GM12878 (cell line): ENCODE measurements at regions not wholly inside any gene's neighbourhood (a gene's known extent, or its start where the extent isn't known, plus 50 kb on each side); places are given as distances from the start of the nearest gene placed in this dataset.

Experiments used
- ATAC-seq: fragments of 200-7000 bp; cut with Tn5 transposase; 3 replicates; pipeline ENCODE4 v1.9.1; 2020; ENCODE audit warnings: mild to moderate bottlenecking, moderate library complexity
- BruUV-seq: library from RNA; stranded (reverse); fragments of 400-500 nt; replicated peaks from 2 replicates; lab custom pipeline; 2021; lab: Mats Ljungman, UMichigan
- CTCF ChIA-PET: fragments of 300-600 bp; sonication (Branson Sonifier 250); formaldehyde crosslinking; extraction: SDS; loops from one replicate; lab custom pipeline; 2021; ENCODE audit warnings: inconsistent platforms; lab: Yijun Ruan, JAX
- POLR2A ChIA-PET: fragments of 350-600 bp; formaldehyde crosslinking; extraction: SDS; loops from one replicate; lab custom pipeline; 2021; ENCODE audit warnings: inconsistent platforms; lab: Charles Lee
- RAD21 ChIA-PET: fragments of 300-600 bp; sonication (Branson Sonifier 250); formaldehyde crosslinking; loops from one replicate; lab custom pipeline; 2023; ENCODE audit warnings: antibody characterized with exemption; ENCODE audit not compliant: unreplicated experiment; lab: Charles Lee
- SMC1A ChIA-PET: fragments of 300-600 bp; sonication (Branson Sonifier 250); formaldehyde crosslinking; loops from one replicate; lab custom pipeline; 2023; ENCODE audit not compliant: unreplicated experiment, uncharacterized antibody; lab: Charles Lee
- DNase-seq: peaks from one replicate; pipeline ENCODE4 v3.0.0-alpha.2; 2011; ENCODE audit warnings: low read depth, low spot score
- FAIRE-seq: peaks from 3 replicates; lab custom pipeline; 2011; peaks lifted over from hg19 to GRCh38; lab: Jason Lieb, UNC
- H2AFZ ChIP-seq: 2 replicates; pipeline ENCODE4 v1.6.0; 2011; ENCODE audit warnings: low read depth, low read length, control low read depth; ENCODE audit not compliant: control insufficient read depth
- H3K27ac ChIP-seq: 2 replicates; pipeline ENCODE4 v1.5.1; 2011; ENCODE audit warnings: control low read depth; ENCODE audit not compliant: control insufficient read depth, insufficient read depth
- H3K27me3 ChIP-seq, 2 experiments: replicated peaks in 1 of 2; 2 replicates each; pipeline versions ENCODE4 v1.6.0 to v1.6.1; 2011; ENCODE audit warnings: low read length in 1 of 2; ENCODE audit not compliant: control insufficient read depth in 2 of 2, insufficient read depth in 2 of 2
- H3K36me3 ChIP-seq, 2 experiments: 2 replicates each; pipeline ENCODE4 v1.5.1; 2011; ENCODE audit warnings: low read length in 1 of 2; ENCODE audit not compliant: control insufficient read depth in 2 of 2, insufficient read depth in 2 of 2
- H3K4me1 ChIP-seq: 2 replicates; pipeline ENCODE4 v1.6.1; 2011; ENCODE audit warnings: mild to moderate bottlenecking, low read length, moderate library complexity, mixed read lengths; ENCODE audit not compliant: control insufficient read depth, insufficient read depth
- H3K4me2 ChIP-seq: 2 replicates; pipeline ENCODE4 v1.6.0; 2011; ENCODE audit warnings: control low read depth; ENCODE audit not compliant: control insufficient read depth, insufficient read depth
- H3K4me3 ChIP-seq: fragments of 200-600 bp; sonication (generic); 2 replicates; pipeline ENCODE4 v1.5.1; 2016
- H3K79me2 ChIP-seq: 2 replicates; pipeline ENCODE4 v1.6.0; 2011; ENCODE audit warnings: low read length; ENCODE audit not compliant: control insufficient read depth, insufficient read depth
- H3K9ac ChIP-seq: 2 replicates; pipeline ENCODE4 v1.8.0; 2011; ENCODE audit warnings: low read length, control low read depth, mixed read lengths; ENCODE audit not compliant: control insufficient read depth, insufficient read depth
- H3K9me3 ChIP-seq: replicated peaks from 3 replicates; pipeline ENCODE4 v1.5.1; 2011; ENCODE audit warnings: mild to moderate bottlenecking, low read length; ENCODE audit not compliant: control insufficient read depth, insufficient read depth
- H4K20me1 ChIP-seq: 2 replicates; pipeline ENCODE4 v1.6.0; 2011; ENCODE audit not compliant: control insufficient read depth, insufficient read depth
- BACH1 ChIP-seq: fragments of 450-650 bp; IDR thresholded peaks from 2 replicates; pipeline ENCODE4 v1.6.1; 2017; ENCODE audit warnings: mild to moderate bottlenecking, borderline replicate concordance
- CHD1 ChIP-seq: IDR thresholded peaks from 2 replicates; pipeline ENCODE4 v1.6.1; 2012; ENCODE audit warnings: low read depth, low read length, improper control_type of control experiment
- GABPA ChIP-seq: IDR thresholded peaks from 2 replicates; pipeline ENCODE4 v1.6.1; 2014; ENCODE audit warnings: antibody characterized with exemption, low read depth, mild to moderate bottlenecking, inconsistent platforms
- PKNOX1 ChIP-seq: fragments of 450-650 bp; IDR thresholded peaks from 2 replicates; pipeline ENCODE4 v1.6.1; 2016; ENCODE audit warnings: mild to moderate bottlenecking
- WGBS: methylation state at CpG from one replicate; pipeline ENCODE4 v1.1.6; 2016; ENCODE audit warnings: low lambda C conversion rate; ENCODE audit not compliant: insufficient replicate concordance, insufficient coverage; ENCODE audit errors: missing lambda C conversion rate; 5-methylcytosine and 5-hydroxymethylcytosine counted together
- in situ Hi-C: fragments of 300-500 bp; cut with MboI; formaldehyde crosslinking; loops from 9 replicates; pipeline ENCODE4 v1.14.3; 2018; ENCODE audit warnings: mixed read lengths
- intact Hi-C: fragments of 100-400 bp; cut with micrococcal nuclease; formaldehyde crosslinking; loops from one replicate; pipeline ENCODE4 v1.14.2; 2022; ENCODE audit not compliant: unreplicated experiment
- TF ChIP-seq, protein P1 (sequence below): fragments of 450-650 bp; IDR thresholded peaks from 2 replicates; pipeline ENCODE4 v1.6.1; 2017; ENCODE audit warnings: antibody characterized with exemption, mild to moderate bottlenecking, moderate library complexity

DNA sequence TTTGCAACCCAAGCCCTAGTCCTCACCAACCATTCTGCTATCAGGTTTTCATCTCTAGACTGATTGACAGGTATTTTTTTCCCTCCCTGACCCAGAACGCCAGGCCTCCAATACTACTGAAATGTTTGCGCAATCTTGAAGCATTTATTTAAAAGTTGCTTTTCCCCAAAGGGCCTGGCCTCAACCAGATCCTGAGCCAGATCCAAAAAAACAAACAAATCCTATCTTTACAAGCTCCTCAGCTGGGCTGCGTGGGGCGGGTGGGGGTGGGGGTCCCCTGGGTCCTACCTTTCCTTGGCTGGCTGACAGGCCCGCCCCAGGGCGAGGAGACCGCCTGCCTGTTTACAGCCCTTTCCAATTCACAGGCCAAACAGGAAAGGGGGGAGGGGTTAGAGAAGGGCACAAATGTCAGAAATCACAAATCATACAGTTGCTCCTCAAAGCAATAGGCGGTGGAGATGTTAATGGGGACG is 98.8 kb downstream of the FOXD2 start:
- H3K79me2 ChIP-seq = no peaks in the 10 kb centered on the region
- no peak overlapping the region for H3K4me3 ChIP-seq
- BruUV-seq = no TSS peak
- no peak overlapping the region for H3K27ac ChIP-seq
- no peaks in the 10 kb centered on the region for H4K20me1 ChIP-seq
- no peaks in the 10 kb centered on the region for H3K4me1 ChIP-seq
- CTCF ChIA-PET = no interaction called here
- FAIRE-seq (no peak), DNase-seq (no peak), ATAC-seq (no peak)
- SMC1A ChIA-PET = interaction anchor here (0.6 kb wide), 1 partner anchor 94 kb away, joined by 4 read pairs; no protein-coding TSS in a partner anchor
- no peaks in the 10 kb centered on the region for H3K36me3 ChIP-seq
- POLR2A ChIA-PET = no interaction called here
- H3K4me2 ChIP-seq = no peak overlapping the region
- H3K27me3 ChIP-seq = peaks cover 3 to 9% of the 10 kb centered on the region in 2 experiments; a peak in 3 of 4 replicates
- no peaks in the 10 kb centered on the region for H3K9me3 ChIP-seq
- in situ Hi-C loops (no loop called here), intact Hi-C loops (no loop called here)
- no peak overlapping the region for H3K9ac ChIP-seq
- WGBS = 6% methylated on average over 9 of the region's 9 CpGs
- no peak overlapping the region for H2AFZ ChIP-seq
- no peak for TF ChIP-seq BACH1
- TF ChIP-seq CHD1 = no peak
- TF ChIP-seq, protein P1, sequence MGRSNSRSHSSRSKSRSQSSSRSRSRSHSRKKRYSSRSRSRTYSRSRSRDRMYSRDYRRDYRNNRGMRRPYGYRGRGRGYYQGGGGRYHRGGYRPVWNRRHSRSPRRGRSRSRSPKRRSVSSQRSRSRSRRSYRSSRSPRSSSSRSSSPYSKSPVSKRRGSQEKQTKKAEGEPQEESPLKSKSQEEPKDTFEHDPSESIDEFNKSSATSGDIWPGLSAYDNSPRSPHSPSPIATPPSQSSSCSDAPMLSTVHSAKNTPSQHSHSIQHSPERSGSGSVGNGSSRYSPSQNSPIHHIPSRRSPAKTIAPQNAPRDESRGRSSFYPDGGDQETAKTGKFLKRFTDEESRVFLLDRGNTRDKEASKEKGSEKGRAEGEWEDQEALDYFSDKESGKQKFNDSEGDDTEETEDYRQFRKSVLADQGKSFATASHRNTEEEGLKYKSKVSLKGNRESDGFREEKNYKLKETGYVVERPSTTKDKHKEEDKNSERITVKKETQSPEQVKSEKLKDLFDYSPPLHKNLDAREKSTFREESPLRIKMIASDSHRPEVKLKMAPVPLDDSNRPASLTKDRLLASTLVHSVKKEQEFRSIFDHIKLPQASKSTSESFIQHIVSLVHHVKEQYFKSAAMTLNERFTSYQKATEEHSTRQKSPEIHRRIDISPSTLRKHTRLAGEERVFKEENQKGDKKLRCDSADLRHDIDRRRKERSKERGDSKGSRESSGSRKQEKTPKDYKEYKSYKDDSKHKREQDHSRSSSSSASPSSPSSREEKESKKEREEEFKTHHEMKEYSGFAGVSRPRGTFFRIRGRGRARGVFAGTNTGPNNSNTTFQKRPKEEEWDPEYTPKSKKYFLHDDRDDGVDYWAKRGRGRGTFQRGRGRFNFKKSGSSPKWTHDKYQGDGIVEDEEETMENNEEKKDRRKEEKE = no peak
- TF ChIP-seq PKNOX1 = no peak
- no peak for TF ChIP-seq GABPA
- RAD21 ChIA-PET = no interaction called here
